RWPE1 (cell line): ENCODE measurements at regions not wholly inside any gene's neighbourhood (a gene's known extent, or its start where the extent isn't known, plus 50 kb on each side); places are given as distances from the start of the nearest gene placed in this dataset.
"Not testable (repeated sequence)": the region's sequence is repeated elsewhere in the genome, so short reads cannot be mapped to it uniquely, and the experiment has no call there.

Experiments
- CTCF ChIA-PET: fragments of 350-600 bp; sonication (Branson Sonifier 250); formaldehyde crosslinking; extraction: SDS; loops from one replicate; lab custom pipeline; 2021; lab: Yijun Ruan, JAX
- POLR2A ChIA-PET: fragments of 400-600 bp; formaldehyde crosslinking; extraction: SDS; loops from one replicate; lab custom pipeline; 2020; ENCODE audit warnings: antibody characterized with exemption; ENCODE audit not compliant: low non-redundant PET; lab: Yijun Ruan, JAX
- DNase-seq: peaks from one replicate; pipeline ENCODE4 v3.0.0; 2012; ENCODE audit warnings: low spot score
- H3K27ac ChIP-seq: fragments of 450-650 bp; 2 replicates; pipeline ENCODE4 v1.5.1; 2017
- TF ChIP-seq, protein P1 (sequence below): fragments of 450-650 bp; conservative IDR thresholded peaks from 2 replicates; pipeline ENCODE4 v1.5.1; 2017; ENCODE audit warnings: low read depth, mild to moderate bottlenecking

DNA sequence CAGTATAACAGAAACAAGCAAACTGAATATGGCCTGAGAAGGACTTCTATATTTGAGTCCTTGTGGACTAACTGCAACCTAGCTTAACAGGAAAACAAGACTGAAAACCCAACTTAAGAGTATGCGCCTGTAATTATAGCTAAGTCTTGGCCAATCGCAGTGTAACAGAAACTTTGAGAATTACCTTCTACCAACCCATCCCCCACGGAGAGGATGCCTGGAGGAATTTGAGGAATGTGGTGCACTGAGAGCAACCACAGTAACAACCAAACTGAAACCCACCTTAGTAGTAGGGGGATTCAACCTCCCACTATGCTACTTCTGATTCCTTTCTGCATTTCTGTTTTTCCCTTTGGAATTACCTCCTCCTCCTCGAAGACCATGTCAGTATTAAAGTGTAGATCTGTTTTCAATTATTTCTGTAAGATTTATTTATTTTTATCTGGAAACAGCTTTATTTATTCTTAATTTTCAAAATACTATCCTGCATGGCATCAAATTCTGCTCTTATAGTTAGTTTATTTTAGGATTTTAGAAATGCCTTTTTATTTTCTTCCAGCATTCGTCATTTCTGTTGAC, 393.6 kb downstream of the KCNA4 start:
- ChIA-PET POLR2A (no interaction called here), CTCF (no interaction called here)
- TF ChIP-seq, protein P1, sequence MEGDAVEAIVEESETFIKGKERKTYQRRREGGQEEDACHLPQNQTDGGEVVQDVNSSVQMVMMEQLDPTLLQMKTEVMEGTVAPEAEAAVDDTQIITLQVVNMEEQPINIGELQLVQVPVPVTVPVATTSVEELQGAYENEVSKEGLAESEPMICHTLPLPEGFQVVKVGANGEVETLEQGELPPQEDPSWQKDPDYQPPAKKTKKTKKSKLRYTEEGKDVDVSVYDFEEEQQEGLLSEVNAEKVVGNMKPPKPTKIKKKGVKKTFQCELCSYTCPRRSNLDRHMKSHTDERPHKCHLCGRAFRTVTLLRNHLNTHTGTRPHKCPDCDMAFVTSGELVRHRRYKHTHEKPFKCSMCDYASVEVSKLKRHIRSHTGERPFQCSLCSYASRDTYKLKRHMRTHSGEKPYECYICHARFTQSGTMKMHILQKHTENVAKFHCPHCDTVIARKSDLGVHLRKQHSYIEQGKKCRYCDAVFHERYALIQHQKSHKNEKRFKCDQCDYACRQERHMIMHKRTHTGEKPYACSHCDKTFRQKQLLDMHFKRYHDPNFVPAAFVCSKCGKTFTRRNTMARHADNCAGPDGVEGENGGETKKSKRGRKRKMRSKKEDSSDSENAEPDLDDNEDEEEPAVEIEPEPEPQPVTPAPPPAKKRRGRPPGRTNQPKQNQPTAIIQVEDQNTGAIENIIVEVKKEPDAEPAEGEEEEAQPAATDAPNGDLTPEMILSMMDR: no peak
- DNase-seq: no peak
- no peak overlapping the region for H3K27ac ChIP-seq

DNA sequence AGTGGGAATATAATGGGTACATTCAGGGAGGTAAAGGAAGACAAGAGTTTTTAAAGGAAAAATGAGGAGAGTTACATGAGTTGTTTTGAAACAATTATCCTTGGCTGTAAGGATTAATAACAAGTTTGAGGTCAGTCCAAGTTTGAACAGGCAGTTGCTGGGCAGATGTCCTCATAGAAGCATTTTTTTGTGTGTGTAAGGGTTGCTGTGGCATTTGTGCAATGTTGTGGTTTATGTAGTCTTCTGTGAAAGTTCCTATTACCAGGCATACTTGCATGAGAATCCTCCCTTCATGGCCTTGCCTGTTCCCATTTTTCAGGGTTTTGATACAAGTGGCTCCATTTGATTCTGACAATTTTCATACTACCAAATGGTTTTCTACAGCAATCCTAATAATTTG, 400.2 kb downstream of the KCNA4 start:
- DNase-seq: no peak
- POLR2A ChIA-PET: no interaction called here
- CTCF ChIA-PET: interaction anchor here (0.6 to 0.7 kb wide), 2 partner anchors 23 to 57 kb away, joined by 3 to 6 read pairs; no protein-coding TSS in a partner anchor
- TF ChIP-seq, protein P1: no peak
- no peak overlapping the region for H3K27ac ChIP-seq

DNA sequence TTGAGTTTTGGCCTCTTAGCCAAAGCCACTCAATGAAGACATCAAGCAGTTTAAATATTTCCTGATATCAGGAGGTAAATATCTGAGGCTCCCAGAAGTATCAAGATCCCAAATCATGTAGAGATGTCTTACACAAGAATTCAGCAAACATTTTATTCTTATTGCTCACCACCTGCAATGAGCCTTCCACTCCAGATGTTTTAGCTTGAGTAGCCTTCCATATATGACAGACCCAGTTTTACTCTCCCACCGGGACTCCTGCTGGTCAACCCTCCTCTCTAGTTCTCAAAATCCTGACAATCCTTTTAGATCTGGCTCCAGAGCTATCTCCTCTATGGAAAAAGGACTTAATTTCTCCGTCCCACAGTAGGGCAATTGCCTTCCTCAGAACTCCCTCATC, 404.4 kb downstream of the KCNA4 start:
- CTCF ChIA-PET: interaction anchor here (0.6 kb wide), 1 partner anchor 79 kb away, joined by 3 read pairs; no protein-coding TSS in a partner anchor
- TF ChIP-seq, protein P1: no peak
- POLR2A ChIA-PET: no interaction called here
- no peak overlapping the region for H3K27ac ChIP-seq
- DNase-seq: no peak

DNA sequence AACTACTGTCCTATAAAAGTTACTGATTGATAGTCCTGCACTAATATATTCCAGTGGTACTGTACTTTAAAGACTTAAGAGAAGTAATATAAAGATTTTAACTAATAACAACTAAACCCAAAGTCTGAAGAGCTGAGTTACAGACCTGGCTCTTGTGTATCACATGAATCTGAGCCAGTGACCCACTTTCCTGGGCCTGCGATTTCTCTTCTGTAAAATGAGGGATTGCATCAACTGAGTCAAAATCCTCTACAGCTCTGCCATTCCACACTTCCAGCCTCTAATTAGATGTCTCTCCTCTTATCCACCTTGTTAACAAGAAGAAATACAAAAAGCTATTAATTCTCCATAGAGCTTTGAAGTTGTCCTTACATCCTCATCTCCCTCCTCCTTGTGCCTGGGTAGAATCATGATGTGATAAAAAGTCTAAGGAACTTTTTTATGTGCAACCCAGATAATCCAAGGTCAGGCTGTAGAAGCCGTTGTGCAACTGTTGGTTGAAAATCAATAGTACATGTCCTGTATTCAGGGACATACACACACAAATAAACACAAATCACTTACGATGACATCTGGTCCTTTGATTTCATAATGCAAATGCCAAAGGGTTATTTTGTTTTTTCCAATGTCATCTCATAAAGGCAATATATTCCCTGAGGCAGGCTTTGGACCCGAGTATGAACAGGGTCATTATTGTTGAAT, 410.3 kb downstream of the KCNA4 start:
- POLR2A ChIA-PET: no interaction called here
- TF ChIP-seq, protein P1: no peak
- CTCF ChIA-PET: interaction anchor here (0.5 kb wide), 1 partner anchor 162 kb away, joined by 3 read pairs; no protein-coding TSS in a partner anchor
- no peak for DNase-seq
- H3K27ac ChIP-seq: no peak overlapping the region

DNA sequence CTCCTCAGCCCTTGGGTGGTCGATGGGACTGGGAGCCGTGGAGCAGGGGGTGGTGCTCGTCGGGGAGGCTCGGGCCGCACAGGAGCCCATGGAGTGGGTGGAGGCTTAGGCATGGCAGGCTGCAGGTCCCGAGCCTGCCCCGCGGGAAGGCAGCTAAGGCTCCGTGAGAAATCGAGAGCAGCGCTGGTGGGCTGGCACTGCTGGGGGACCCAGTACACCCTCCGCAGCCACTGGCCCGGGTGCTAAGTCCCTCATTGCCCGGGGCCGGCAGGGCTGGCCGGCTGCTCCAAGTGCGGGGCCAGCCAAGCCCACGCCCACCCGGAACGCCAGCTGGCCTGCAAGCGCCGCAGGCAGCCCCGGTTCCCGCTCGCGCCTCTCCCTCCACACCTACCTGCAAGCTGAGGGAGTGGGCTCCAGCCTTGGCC, 416.7 kb downstream of the KCNA4 start:
- POLR2A ChIA-PET, H3K27ac ChIP-seq, DNase-seq: not testable (repeated sequence)
- CTCF ChIA-PET: interaction anchor here (0.6 kb wide), 1 partner anchor 543 kb away, joined by 3 read pairs; no protein-coding TSS in a partner anchor

DNA sequence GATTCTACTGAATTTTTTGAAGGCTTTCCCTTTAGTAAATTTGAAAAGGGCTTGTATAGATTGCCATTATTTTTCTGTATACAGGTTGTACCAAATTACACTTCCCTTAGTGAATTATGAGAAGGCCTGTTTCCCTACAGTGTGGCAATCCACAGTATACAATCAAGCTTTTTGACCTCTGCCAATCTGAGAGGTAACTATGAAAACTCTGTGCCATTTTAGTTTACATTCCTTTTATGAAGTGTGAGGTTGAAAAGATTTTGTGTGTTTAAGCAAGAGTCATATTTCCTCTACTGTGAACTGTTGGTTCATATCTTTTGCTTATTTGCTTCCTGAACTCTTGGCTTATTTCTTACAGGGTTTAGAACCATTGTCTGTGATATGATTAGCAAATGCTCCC, 432.5 kb downstream of the KCNA4 start:
- TF ChIP-seq, protein P1: no peak
- CTCF ChIA-PET: no interaction called here
- DNase-seq: no peak

DNA sequence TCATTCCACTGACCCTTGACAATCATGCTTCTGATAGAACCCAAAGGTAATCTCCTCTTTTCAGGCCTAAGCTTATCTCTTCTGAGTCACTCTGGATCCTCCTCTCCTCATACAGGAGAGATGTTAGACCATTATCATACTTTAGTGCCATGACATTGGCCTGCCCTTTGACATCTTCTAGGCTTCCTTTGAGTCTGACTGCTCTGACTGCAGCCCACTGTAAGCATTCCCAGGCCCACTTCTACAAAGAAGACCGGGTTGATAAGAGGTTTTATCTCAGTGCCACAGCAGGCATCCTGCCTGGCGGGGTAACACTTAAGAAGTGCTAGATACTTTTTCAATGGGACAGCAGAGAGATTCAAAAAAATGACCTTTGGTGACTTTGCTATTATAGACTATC, 438.0 kb downstream of the KCNA4 start:
- DNase-seq: no peak
- ChIA-PET CTCF (interaction anchor here (0.7 kb wide), 1 partner anchor 19 kb away, joined by 3 read pairs; no protein-coding TSS in a partner anchor), POLR2A (no interaction called here)
- no peak overlapping the region for H3K27ac ChIP-seq
- TF ChIP-seq, protein P1: no peak

More for the DNA sequence above, 432.5 kb downstream of the KCNA4 start:
- POLR2A ChIA-PET: no interaction called here
- no peak overlapping the region for H3K27ac ChIP-seq
